ENCODE measurements at regions not wholly inside any gene's neighbourhood (a gene's known extent, or its start where the extent isn't known, plus 50 kb on each side); places are given as distances from the start of the nearest gene placed in this dataset.
"Not testable (repeated sequence)": the region's sequence is repeated elsewhere in the genome, so short reads cannot be mapped to it uniquely, and the experiment has no call there.

- peaks cover 9% of the 10 kb centered on the region for H3K9me3 Mint-ChIP-seq
- no peak overlapping the region for H2AFZ ChIP-seq (replicated peaks)
- no peak overlapping the region for H3K9ac ChIP-seq
- H3K4me1 ChIP-seq: no peaks in the 10 kb centered on the region
- no peaks in the 10 kb centered on the region for H3K36me3 Mint-ChIP-seq
- no peak for DNase-seq (ENCODE audit: low spot score)
- no peaks in the 10 kb centered on the region for H3K79me2 ChIP-seq (ENCODE audit: low read depth)
- no peaks in the 10 kb centered on the region for H3K36me3 ChIP-seq
- no peak overlapping the region for H3K4me3 ChIP-seq
- H3K27ac ChIP-seq: no peak overlapping the region
- H3K4me3 Mint-ChIP-seq: no peak overlapping the region
- no peaks in the 10 kb centered on the region for H3K4me1 Mint-ChIP-seq
- H3K4me2 ChIP-seq: no peak overlapping the region
- no peaks in the 10 kb centered on the region for H3K27me3 Mint-ChIP-seq (ENCODE audit: insufficient read depth, low read depth)
- no peaks in the 10 kb centered on the region for H3K9me3 ChIP-seq (ENCODE audit: low read depth)
- no peaks in the 10 kb centered on the region for H3F3A ChIP-seq (ENCODE audit: low read depth)
- no peaks in the 10 kb centered on the region for H4K20me1 ChIP-seq (ENCODE audit: low read depth)
- no peak overlapping the region for H3K27ac Mint-ChIP-seq
- TF ChIP-seq EZH2 (IDR thresholded peaks at IDR 0.05): no peak
- no peak for TF ChIP-seq CTCF (IDR thresholded peaks at IDR 0.05)
- TF ChIP-seq EZH2phosphoT487 (IDR thresholded peaks at IDR 0.05): no peak
- no peaks in the 10 kb centered on the region for H3K27me3 ChIP-seq
These were observed 1131.8 kb downstream of the PCDH7 start for GRCh38 chr4:31851946-31852345.

- Mint-ChIP-seq H3K9me3 (no peaks in the 10 kb centered on the region), H3K36me3 (no peaks in the 10 kb centered on the region), H3K4me1 (no peaks in the 10 kb centered on the region), H3K27me3 (ENCODE audit: insufficient read depth, low read depth) (no peaks in the 10 kb centered on the region), H3K4me3 (no peak overlapping the region), H3K27ac (no peak overlapping the region)
- no peaks in the 10 kb centered on the region for H3K9me3 ChIP-seq (ENCODE audit: low read depth)
- no peak for DNase-seq (ENCODE audit: low spot score)
- H3K9ac ChIP-seq: no peak overlapping the region
- no peaks in the 10 kb centered on the region for H3K36me3 ChIP-seq
- H3K4me1 ChIP-seq: no peaks in the 10 kb centered on the region
- H3K79me2 ChIP-seq (ENCODE audit: low read depth): no peaks in the 10 kb centered on the region
- no peak overlapping the region for H3K4me3 ChIP-seq
- TF ChIP-seq CTCF (IDR thresholded peaks at IDR 0.05) (no peak), EZH2phosphoT487 (IDR thresholded peaks at IDR 0.05) (no peak), EZH2 (IDR thresholded peaks at IDR 0.05) (no peak)
- H3K27me3 ChIP-seq: no peaks in the 10 kb centered on the region
- no peak overlapping the region for H2AFZ ChIP-seq (replicated peaks)
- no peak overlapping the region for H3K4me2 ChIP-seq
- no peaks in the 10 kb centered on the region for H3F3A ChIP-seq (ENCODE audit: low read depth)
- H4K20me1 ChIP-seq (ENCODE audit: low read depth): no peaks in the 10 kb centered on the region
- no peak overlapping the region for H3K27ac ChIP-seq
These were observed 1157.3 kb downstream of the PCDH7 start for GRCh38 chr4:31877429-31877828.

- H3K27ac ChIP-seq; H3K9ac ChIP-seq; H2AFZ ChIP-seq (replicated peaks); H3K9me3 ChIP-seq (ENCODE audit: low read depth); H3K79me2 ChIP-seq (ENCODE audit: low read depth); H4K20me1 ChIP-seq (ENCODE audit: low read depth); H3K27ac Mint-ChIP-seq; H3F3A ChIP-seq (ENCODE audit: low read depth); H3K4me2 ChIP-seq; H3K9me3 Mint-ChIP-seq; H3K27me3 ChIP-seq; H3K36me3 ChIP-seq; DNase-seq (ENCODE audit: low spot score); H3K27me3 Mint-ChIP-seq (ENCODE audit: insufficient read depth, low read depth); H3K4me1 ChIP-seq; H3K4me3 Mint-ChIP-seq; H3K36me3 Mint-ChIP-seq; H3K4me1 Mint-ChIP-seq; H3K4me3 ChIP-seq: not testable (repeated sequence)
These were observed 1160.7 kb downstream of the PCDH7 start for GRCh38 chr4:31880837-31881236.

- no peak overlapping the region for H2AFZ ChIP-seq (replicated peaks)
- H3K27ac Mint-ChIP-seq: no peak overlapping the region
- H4K20me1 ChIP-seq (ENCODE audit: low read depth): no peaks in the 10 kb centered on the region
- no peak overlapping the region for H3K4me3 ChIP-seq
- no peaks in the 10 kb centered on the region for H3K9me3 Mint-ChIP-seq
- H3F3A ChIP-seq (ENCODE audit: low read depth): no peaks in the 10 kb centered on the region
- H3K27me3 Mint-ChIP-seq (ENCODE audit: insufficient read depth, low read depth): no peaks in the 10 kb centered on the region
- no peak overlapping the region for H3K4me2 ChIP-seq
- no peak for DNase-seq (ENCODE audit: low spot score)
- H3K36me3 ChIP-seq: no peaks in the 10 kb centered on the region
- TF ChIP-seq EZH2phosphoT487 (IDR thresholded peaks at IDR 0.05) (no peak), CTCF (IDR thresholded peaks at IDR 0.05) (no peak), EZH2 (IDR thresholded peaks at IDR 0.05) (no peak)
- H3K27ac ChIP-seq: no peak overlapping the region
- no peaks in the 10 kb centered on the region for H3K4me1 Mint-ChIP-seq
- H3K79me2 ChIP-seq (ENCODE audit: low read depth): no peaks in the 10 kb centered on the region
- H3K27me3 ChIP-seq: no peaks in the 10 kb centered on the region
- H3K4me1 ChIP-seq: no peaks in the 10 kb centered on the region
- H3K4me3 Mint-ChIP-seq: no peak overlapping the region
- H3K36me3 Mint-ChIP-seq: no peaks in the 10 kb centered on the region
- no peaks in the 10 kb centered on the region for H3K9me3 ChIP-seq (ENCODE audit: low read depth)
- no peak overlapping the region for H3K9ac ChIP-seq
These were observed 1176.2 kb downstream of the PCDH7 start for GRCh38 chr4:31896349-31896748.

Data from neural progenitor cell (in vitro differentiated cells).